ENCODE measurements at regions not wholly inside any gene's neighbourhood (a gene's known extent, or its start where the extent isn't known, plus 50 kb on each side); places are given as distances from the start of the nearest gene placed in this dataset.
"Not testable (repeated sequence)": the region's sequence is repeated elsewhere in the genome, so short reads cannot be mapped to it uniquely, and the experiment has no call there.

- no peak for DNase-seq (ENCODE audit: extremely low read depth in 1 of 11, low read depth in 9 of 11, low spot score in 4 of 11)
Measured at GRCh38 chr5:29550523-29550922, 1643.0 kb upstream of the CDH6 start.

- DNase-seq (ENCODE audit: extremely low read depth in 1 of 11, low read depth in 9 of 11, low spot score in 4 of 11): no peak
Measured at GRCh38 chr5:29548262-29548661, 1645.2 kb upstream of the CDH6 start.

GRCh38 chr5:29547236-29547865 lies 1646.1 kb upstream of the CDH6 start:
- no peak for DNase-seq (ENCODE audit: extremely low read depth in 1 of 11, low read depth in 9 of 11, low spot score in 4 of 11)

DNA sequence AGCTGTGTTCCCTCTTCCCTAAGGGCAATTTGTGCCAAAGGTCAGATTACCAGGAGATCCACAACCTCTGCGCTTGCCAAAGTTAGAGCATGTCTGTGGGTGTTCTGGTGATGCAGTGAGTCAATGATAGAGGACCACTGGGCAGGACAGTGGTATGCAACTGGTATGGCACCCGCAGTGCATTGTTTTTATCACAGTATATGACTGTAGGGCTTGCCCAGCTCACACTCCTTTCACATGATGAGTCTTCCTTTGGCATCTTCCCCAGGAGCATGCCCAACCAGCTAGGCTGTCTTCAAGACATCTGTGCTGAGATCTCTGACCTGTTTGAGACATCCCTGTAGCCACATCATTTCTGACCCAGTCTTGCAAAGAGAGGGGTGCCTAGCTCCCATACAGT lies 1650.0 kb upstream of the CDH6 start:
- no peak for DNase-seq (ENCODE audit: extremely low read depth in 1 of 11, low read depth in 9 of 11, low spot score in 4 of 11)

DNA sequence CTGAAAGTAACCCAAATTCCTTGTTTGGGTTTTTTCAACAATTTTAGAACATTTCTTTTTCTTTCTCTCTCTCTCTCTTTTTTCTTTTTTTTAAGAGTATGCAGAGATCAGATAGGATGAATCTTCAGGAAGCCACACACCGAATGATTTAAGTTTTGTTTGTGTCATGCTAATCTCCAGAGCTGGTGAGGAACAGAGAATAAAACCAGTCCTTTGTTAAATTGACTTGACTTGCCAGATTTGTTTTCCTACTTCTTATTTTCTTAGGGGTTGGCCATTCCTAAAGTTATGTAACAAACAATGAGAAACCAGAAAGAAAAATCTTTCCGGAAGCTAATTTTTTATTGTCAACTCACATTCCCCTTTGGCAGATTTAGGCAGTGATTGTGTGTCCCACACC lies 1669.3 kb upstream of the CDH6 start:
- no peak for DNase-seq (ENCODE audit: extremely low read depth in 1 of 11, low read depth in 9 of 11, low spot score in 4 of 11)

DNA sequence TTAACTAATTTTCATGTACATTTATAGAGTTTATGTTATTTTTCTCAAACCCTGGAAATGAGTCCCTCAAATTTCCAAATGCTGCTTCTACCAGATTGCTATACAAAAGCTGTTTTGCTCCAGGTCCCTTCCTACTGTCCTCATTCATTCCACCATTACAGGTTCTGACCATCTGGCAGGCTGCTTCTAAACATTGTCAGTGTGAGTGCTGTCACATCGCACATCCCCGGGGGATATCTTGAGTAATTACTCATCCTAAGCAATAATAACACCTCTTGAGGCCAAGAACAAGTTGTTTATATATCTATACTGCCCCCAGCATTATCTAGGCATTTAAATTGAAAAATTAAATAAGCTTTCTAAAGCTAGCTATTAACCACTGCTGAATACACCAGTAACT lies 1675.3 kb upstream of the CDH6 start:
- no peak for DNase-seq (ENCODE audit: extremely low read depth in 1 of 11, low read depth in 9 of 11, low spot score in 4 of 11)

- DNase-seq (ENCODE audit: extremely low read depth in 1 of 11, low read depth in 9 of 11, low spot score in 4 of 11): no peak
Measured at GRCh38 chr5:29516224-29516623, 1677.3 kb upstream of the CDH6 start.

- DNase-seq (ENCODE audit: extremely low read depth in 1 of 11, low read depth in 9 of 11, low spot score in 4 of 11): no peak
Measured at GRCh38 chr5:29508131-29508530, 1685.4 kb upstream of the CDH6 start.

DNA sequence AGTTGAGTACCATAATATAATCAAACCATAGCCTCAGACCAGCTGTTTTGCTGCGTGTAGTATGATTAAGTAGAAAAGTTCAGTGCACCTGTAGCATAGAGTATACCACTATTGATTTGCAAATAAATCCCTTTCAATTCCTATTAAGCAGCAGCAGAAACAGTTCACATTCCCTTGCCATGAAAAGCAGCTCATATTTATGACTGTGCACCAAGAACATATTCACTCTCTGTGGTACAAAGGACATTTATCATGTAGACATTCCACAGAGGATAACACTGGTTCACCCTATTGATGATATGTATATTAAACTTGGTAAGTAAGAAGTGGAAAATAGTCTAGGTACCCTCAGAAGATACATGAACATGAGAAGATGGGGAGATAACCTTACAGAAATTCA lies 1689.1 kb upstream of the CDH6 start:
- DNase-seq (ENCODE audit: extremely low read depth in 1 of 11, low read depth in 9 of 11, low spot score in 4 of 11): no peak

DNA sequence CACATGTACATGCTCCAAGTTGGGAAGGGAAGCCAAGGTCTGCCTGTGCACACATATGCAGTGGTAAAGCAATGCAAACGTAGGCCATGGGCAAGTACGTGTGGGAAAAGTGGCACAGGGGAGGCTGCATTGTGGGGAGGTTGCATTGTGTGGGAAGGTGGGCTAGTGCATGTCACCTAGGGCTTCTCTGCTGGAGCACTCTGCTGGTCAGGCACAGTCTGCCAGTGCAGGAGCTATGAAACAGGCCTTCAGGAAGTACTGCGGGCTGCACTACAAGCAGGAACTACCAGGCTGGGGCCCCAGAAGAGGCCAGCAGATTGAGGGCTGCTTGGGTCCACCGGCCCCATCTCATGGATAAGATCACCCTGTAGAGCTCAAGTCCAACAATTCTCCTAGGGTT lies 1694.6 kb upstream of the CDH6 start:
- no peak for DNase-seq (ENCODE audit: extremely low read depth in 1 of 11, low read depth in 9 of 11, low spot score in 4 of 11)

DNA sequence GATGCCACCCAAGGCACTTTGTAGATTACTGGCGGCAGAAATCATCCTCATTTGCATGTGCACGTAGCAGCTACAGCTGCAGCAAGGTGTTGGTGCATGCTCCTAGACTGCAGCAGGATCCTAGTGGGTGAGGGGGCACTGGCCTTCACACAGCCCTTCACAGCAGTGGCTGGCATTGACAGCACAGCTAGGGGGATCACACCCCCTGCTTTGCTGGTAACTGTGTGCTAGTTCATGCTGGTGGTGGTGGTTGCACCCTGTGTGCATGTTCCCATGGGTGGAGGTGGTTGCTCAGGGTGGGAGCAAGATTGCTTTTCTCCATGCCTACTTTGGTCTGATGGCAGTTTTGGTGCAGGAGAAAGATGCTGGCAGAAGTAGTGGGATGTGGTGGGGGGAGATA lies 1695.1 kb upstream of the CDH6 start:
- no peak for DNase-seq (ENCODE audit: extremely low read depth in 1 of 11, low read depth in 9 of 11, low spot score in 4 of 11)

DNA sequence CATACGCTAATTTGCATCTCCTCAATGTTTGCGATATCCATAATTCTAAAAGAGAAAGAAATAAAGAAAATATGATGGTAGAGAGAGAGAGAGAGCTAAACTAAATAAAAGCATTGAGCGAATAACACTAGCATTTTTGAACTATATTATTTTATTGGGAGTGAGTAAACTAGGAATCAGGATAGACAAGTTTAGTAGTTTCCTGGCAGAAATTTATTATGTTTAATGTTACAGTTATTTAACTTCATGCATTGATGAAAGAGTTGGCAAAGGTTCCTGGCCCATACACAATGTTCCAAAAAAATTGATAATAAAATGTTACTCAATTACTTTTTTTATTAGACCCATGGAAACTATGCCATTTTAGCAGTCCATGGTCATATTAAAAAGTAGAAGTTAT lies 1708.2 kb upstream of the CDH6 start:
- no peak for DNase-seq (ENCODE audit: extremely low read depth in 1 of 11, low read depth in 9 of 11, low spot score in 4 of 11)

DNA sequence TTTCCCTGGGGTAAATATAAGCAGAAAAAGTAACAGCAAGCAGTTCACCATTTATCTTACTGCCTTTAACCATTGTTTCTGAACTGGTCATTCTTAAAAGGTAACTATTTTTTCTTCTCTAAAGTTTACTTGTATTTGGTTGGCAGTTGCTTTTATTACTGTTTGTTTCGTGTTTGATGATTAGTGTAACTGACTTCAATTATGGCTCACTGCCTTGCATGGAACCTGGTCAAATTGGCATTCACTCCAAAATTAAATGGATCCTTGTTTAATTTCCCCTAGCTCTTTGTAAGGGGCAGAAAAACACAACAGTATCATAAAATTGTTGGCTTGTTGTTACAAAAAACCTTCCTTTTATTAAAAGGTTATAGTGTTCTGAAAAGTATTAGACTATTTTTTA lies 1723.9 kb upstream of the CDH6 start:
- no peak for DNase-seq (ENCODE audit: extremely low read depth in 1 of 11, low read depth in 9 of 11, low spot score in 4 of 11)

GRCh38 chr5:29462241-29462640 lies 1731.2 kb upstream of the CDH6 start:
- no peak for DNase-seq (ENCODE audit: extremely low read depth in 1 of 11, low read depth in 9 of 11, low spot score in 4 of 11)

- no peak for DNase-seq (ENCODE audit: extremely low read depth in 1 of 11, low read depth in 9 of 11, low spot score in 4 of 11)
Measured at GRCh38 chr5:29460971-29461559, 1732.4 kb upstream of the CDH6 start.

- DNase-seq (ENCODE audit: extremely low read depth in 1 of 11, low read depth in 9 of 11, low spot score in 4 of 11): not testable (repeated sequence)
Measured at GRCh38 chr5:29451004-29451403, 1742.5 kb upstream of the CDH6 start.

DNA sequence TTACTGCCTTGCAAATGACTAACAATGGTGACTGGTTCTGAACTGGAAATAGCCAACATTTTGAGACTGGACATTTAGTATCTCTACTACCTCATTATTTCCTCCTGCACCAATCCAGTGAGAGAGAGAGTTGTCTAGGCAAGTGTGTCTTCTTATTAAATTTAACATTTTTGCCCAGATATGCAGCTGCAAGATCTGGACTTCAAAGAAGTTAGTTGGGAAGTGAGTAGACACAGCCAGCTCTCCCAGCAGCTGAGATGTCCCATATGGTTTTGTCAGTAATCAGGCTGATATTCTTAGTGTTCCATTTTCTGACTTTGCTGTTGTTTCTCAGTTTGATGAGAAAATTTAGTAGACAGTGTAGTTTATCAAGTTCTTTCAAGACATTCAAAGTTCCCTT lies 1778.8 kb upstream of the CDH6 start:
- DNase-seq (ENCODE audit: extremely low read depth in 1 of 11, low read depth in 9 of 11, low spot score in 4 of 11): no peak

DNA sequence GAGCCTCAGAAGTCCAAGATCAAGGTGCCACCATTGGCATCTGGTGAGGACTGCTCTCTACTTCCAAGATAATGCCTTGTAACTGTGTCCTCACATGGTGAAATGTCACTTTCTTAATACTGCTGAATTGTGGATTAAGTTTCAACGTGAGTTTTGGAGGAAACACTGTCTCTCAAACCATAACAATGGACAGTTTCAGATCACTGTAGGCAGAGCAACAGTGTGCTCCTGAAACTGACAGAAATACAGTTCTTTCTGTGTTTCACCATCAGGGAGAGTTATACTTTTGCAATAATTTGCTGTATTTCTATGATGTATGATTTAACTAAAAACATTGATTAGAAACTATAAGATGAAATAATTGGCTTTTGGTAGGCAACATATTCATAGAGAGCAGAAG lies 1780.5 kb upstream of the CDH6 start:
- no peak for DNase-seq (ENCODE audit: extremely low read depth in 1 of 11, low read depth in 9 of 11, low spot score in 4 of 11)

DNA sequence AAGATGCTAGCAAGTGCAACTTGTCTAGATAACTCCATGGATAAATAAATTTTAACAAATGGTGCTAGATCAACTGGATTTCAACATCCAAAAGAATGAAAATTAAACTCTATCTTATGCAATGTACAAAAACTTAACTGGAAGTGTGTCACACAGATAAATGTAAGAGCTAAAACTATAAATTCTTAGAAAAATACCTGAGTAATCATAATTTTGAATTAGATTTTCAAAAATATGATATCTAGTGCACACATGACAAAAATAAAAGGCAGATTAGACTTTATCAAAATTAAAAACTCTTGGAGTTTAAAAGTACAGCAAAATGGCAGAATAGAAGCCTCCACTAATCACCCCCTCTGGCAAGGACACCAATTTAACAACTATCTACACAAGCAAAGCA lies 1791.2 kb upstream of the CDH6 start:
- DNase-seq (ENCODE audit: extremely low read depth in 1 of 11, low read depth in 9 of 11, low spot score in 4 of 11): no peak

DNA sequence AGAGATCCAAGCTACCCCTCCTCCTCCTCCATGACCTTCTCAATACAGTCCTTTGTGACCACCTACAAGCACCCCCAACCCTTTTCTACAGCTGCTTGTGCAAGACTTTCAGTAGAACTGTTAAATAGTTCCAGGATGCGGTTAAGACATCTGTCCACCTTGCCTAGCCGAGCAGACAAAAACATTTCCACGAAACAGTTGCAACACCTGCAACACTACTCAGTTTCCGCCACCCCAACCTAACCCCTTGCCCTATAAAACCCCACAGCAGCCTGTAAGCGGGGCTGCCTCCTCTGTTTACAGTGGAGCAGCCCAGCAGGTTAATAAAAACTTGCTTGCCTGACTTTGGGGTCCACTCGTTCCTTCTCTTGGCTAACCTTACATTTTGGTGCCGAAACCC lies 1803.5 kb upstream of the CDH6 start:
- DNase-seq (ENCODE audit: extremely low read depth in 1 of 11, low read depth in 9 of 11, low spot score in 4 of 11): no peak

DNA sequence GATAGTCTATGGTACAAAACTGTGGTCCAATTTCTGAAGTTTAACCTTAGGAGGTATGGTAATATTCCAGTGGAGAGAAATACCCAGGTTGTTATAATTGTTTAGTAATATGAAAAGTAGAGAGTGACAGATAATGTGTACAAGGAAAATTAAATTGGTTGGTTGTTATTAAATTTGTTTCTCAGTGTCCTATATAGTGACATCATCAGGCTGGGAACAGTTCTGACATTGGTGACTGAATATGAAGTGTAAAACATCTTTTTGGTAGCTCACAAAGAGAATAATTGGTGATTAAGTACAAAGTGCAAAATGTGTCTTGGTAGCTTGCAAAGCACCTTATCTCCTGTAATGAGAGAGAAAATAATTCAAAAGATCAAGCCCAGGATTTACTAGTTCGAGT lies 1806.1 kb upstream of the CDH6 start:
- no peak for DNase-seq (ENCODE audit: extremely low read depth in 1 of 11, low read depth in 9 of 11, low spot score in 4 of 11)
